ENCODE measurements at regions not wholly inside any gene's neighbourhood (a gene's known extent, or its start where the extent isn't known, plus 50 kb on each side); places are given as distances from the start of the nearest gene placed in this dataset.

DNA sequence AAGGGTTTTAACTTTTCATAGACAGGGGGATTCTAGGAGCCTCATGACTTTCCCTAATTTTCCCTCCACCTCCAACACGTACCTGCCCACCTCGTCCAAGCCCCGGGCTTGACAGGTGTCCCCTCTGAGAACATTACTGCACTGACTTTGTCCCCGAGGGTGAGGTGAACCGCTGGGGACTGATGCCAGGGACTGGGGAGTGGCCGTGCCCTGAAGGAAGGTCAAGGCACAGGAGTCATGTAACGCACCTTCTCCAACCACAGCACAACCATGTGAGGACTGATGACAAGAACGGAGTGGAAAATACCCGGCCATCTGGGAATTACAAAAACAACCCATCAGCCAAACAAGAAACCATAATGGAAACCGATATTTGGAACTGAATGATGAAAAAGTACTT, 214.7 kb upstream of the C14orf180 start:
- intact Hi-C loops (cut with DNase I), result no loop called here

DNA sequence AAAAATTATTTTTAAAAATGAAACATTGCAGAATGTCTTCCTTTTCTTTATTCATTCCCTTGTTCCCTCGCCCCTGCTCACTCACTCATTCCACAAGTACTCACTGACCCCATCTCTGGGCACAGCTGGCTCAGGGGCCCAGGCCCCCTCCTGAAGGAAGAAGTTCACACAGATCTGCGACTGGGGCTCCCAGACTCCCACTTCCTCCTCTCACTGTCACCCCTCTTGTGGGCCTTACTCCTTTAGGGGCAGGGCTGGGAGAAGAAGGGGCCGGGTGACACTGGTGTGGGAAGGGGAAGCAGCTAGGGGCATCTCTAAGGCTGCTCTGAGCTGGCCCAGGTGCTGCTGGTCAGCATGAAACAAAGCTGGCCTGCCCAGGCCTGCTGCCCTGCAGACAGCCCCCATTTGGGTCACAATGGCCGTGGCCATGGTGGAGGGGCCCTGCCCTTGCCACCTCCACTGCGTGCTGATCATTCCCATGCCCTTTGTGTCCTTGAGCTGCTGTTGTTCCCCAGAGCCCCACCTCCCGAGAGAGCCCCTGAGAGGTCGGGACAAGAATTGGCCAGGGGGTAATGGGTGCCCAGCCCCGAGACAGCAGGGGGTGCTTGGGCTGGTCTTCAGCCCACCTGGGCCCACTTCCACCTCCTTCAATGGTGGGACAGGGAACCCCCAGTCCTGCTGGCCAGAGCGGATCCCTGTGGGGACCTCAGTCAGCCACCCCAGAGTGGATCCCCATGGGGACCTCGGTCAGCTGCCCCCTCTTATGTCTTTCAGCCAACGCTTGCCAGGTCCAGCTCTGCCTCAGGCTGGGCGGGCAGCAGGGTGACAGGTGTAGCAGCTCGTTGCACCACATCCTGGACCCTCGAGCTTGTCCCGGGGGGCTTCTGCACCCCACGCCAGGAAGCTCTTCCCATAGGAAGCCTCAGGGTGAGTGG, 212.4 kb upstream of the C14orf180 start:
- Histone ChIP-seq H3K4me1 (no peaks in the 10 kb centered on the region), H3K9me3 (no peaks in the 10 kb centered on the region), H3K36me3 (no peaks in the 10 kb centered on the region), H3K27ac (no peak overlapping the region), H3K4me3 (replicated peaks in 1 of 3) (no peak overlapping the region), H3K27me3 (no peaks in the 10 kb centered on the region)
- WGBS, 2 donors, result 84 to 91% methylated on average over 7 to 14 of the region's 16 CpGs
- DNase-seq, result no peak
- TF ChIP-seq POLR2A (IDR thresholded peaks at IDR 0.05), result no peak
- TF ChIP-seq, protein P1, sequence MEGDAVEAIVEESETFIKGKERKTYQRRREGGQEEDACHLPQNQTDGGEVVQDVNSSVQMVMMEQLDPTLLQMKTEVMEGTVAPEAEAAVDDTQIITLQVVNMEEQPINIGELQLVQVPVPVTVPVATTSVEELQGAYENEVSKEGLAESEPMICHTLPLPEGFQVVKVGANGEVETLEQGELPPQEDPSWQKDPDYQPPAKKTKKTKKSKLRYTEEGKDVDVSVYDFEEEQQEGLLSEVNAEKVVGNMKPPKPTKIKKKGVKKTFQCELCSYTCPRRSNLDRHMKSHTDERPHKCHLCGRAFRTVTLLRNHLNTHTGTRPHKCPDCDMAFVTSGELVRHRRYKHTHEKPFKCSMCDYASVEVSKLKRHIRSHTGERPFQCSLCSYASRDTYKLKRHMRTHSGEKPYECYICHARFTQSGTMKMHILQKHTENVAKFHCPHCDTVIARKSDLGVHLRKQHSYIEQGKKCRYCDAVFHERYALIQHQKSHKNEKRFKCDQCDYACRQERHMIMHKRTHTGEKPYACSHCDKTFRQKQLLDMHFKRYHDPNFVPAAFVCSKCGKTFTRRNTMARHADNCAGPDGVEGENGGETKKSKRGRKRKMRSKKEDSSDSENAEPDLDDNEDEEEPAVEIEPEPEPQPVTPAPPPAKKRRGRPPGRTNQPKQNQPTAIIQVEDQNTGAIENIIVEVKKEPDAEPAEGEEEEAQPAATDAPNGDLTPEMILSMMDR (IDR thresholded peaks at IDR 0.05), result no peak
- intact Hi-C loops (cut with DNase I), result no loop called here

More for the DNA sequence above, 214.7 kb upstream of the C14orf180 start:
- 87% methylated on average over 10 of the region's 10 CpGs for WGBS, 2 donors
- H3K27me3 ChIP-seq, result no peaks in the 10 kb centered on the region
- H3K4me1 ChIP-seq, result no peaks in the 10 kb centered on the region
- TF ChIP-seq POLR2A (IDR thresholded peaks at IDR 0.05), result no peak
- TF ChIP-seq, protein P1 (IDR thresholded peaks at IDR 0.05), result no peak
- no peak overlapping the region for H3K4me3 ChIP-seq (replicated peaks in 1 of 3)
- DNase-seq, result no peak
- H3K9me3 ChIP-seq, result no peaks in the 10 kb centered on the region
- H3K36me3 ChIP-seq, result no peaks in the 10 kb centered on the region
- H3K27ac ChIP-seq, result no peak overlapping the region

- Histone ChIP-seq H3K9me3 (no peaks in the 10 kb centered on the region), H3K27ac (no peak overlapping the region), H3K4me1 (no peaks in the 10 kb centered on the region), H3K27me3 (no peaks in the 10 kb centered on the region), H3K36me3 (no peaks in the 10 kb centered on the region), H3K4me3 (replicated peaks in 1 of 3) (no peak overlapping the region)
- intact Hi-C loops (cut with DNase I), result no loop called here
- 72 to 75% methylated on average over 30 of the region's 36 CpGs for WGBS, 2 donors
- DNase-seq, result no peak
- TF ChIP-seq, protein P1 (IDR thresholded peaks at IDR 0.05), result no peak
- no peak for TF ChIP-seq POLR2A (IDR thresholded peaks at IDR 0.05)
These were observed 211.5 kb upstream of the C14orf180 start for GRCh38 chr14:104367866-104368750.

- Histone ChIP-seq H3K27ac (no peak overlapping the region), H3K36me3 (no peaks in the 10 kb centered on the region), H3K4me1 (no peaks in the 10 kb centered on the region), H3K9me3 (no peaks in the 10 kb centered on the region), H3K4me3 (replicated peaks in 1 of 3) (no peak overlapping the region), H3K27me3 (no peaks in the 10 kb centered on the region)
- intact Hi-C loops (cut with DNase I), result no loop called here
- 71 to 82% methylated on average over 5 to 8 of the region's 9 CpGs for WGBS, 2 donors
- DNase-seq, result no peak
- TF ChIP-seq POLR2A (IDR thresholded peaks at IDR 0.05), result no peak
- TF ChIP-seq, protein P1 (IDR thresholded peaks at IDR 0.05), result no peak
These were observed 210.8 kb upstream of the C14orf180 start for GRCh38 chr14:104368751-104369100.
